Mesenchymal stem cell (in vitro differentiated cells and primary cell): ENCODE measurements at regions not wholly inside any gene's neighbourhood (a gene's known extent, or its start where the extent isn't known, plus 50 kb on each side); places are given as distances from the start of the nearest gene placed in this dataset.

Experiments used
- DNase-seq: peaks from one replicate; pipeline ENCODE4 v3.0.0-alpha.2; 2013
- H2AFZ ChIP-seq: one replicate; pipeline ENCODE4 v1.6.1; 2013; ENCODE audit warnings: low read depth, mild to moderate bottlenecking, control low read depth, inconsistent platforms, low read length, moderate library complexity
- H2AK5ac ChIP-seq: 2 replicates; pipeline ENCODE4 v1.6.1; 2013; ENCODE audit warnings: low read length, moderate library complexity, mild to moderate bottlenecking, inconsistent platforms; ENCODE audit not compliant: severe bottlenecking
- H2BK120ac ChIP-seq: one replicate; pipeline ENCODE4 v1.6.1; 2013; ENCODE audit warnings: low read depth, mild to moderate bottlenecking, inconsistent platforms, low read length, moderate library complexity
- H2BK12ac ChIP-seq, 2 experiments: one replicate each; pipeline ENCODE4 v1.6.1; 2013; ENCODE audit warnings: inconsistent platforms in 2 of 2, low read length in 2 of 2, mild to moderate bottlenecking in 2 of 2, moderate library complexity in 2 of 2, control low read depth in 1 of 2
- H2BK15ac ChIP-seq: one replicate; pipeline ENCODE4 v1.6.1; 2013; ENCODE audit warnings: mild to moderate bottlenecking, low read depth, inconsistent platforms; ENCODE audit not compliant: poor library complexity, severe bottlenecking
- H2BK5ac ChIP-seq: 2 replicates; pipeline ENCODE4 v1.6.1; 2013; ENCODE audit warnings: low read depth, mild to moderate bottlenecking, low read length, control low read depth, inconsistent platforms; ENCODE audit not compliant: poor library complexity, severe bottlenecking
- H3K14ac ChIP-seq, 2 experiments: one replicate each; pipeline ENCODE4 v1.6.1; 2013; ENCODE audit warnings: inconsistent platforms in 2 of 2, low read length in 2 of 2, control low read depth in 1 of 2, mild to moderate bottlenecking in 1 of 2, moderate library complexity in 1 of 2
- H3K18ac ChIP-seq, 2 experiments: one replicate each; pipeline ENCODE4 v1.6.1; 2013; ENCODE audit warnings: inconsistent platforms in 2 of 2, low read length in 2 of 2, control low read depth in 1 of 2, low read depth in 1 of 2, mild to moderate bottlenecking in 1 of 2
- H3K23ac ChIP-seq, 2 experiments: one replicate each; pipeline ENCODE4 v1.6.1; 2013; ENCODE audit warnings: inconsistent platforms in 2 of 2, low read length in 2 of 2, mild to moderate bottlenecking in 2 of 2, moderate library complexity in 2 of 2, control low read depth in 1 of 2
- H3K27ac ChIP-seq: 2 replicates; pipeline ENCODE4 v1.5.1; 2013; ENCODE audit warnings: mild to moderate bottlenecking, moderate library complexity, low read length, control low read depth, inconsistent platforms; ENCODE audit not compliant: poor library complexity, severe bottlenecking
- H3K27me3 ChIP-seq, 2 experiments: 2 replicates each; pipeline versions ENCODE4 v1.6.1 to v1.7.0; 2013; ENCODE audit warnings: low read length in 2 of 2, mild to moderate bottlenecking in 2 of 2, moderate library complexity in 2 of 2, control low read depth in 1 of 2, inconsistent platforms in 1 of 2; ENCODE audit not compliant: control insufficient read depth in 1 of 2, insufficient read depth in 1 of 2
- H3K36me3 ChIP-seq, 2 experiments: 2 replicates each; pipeline versions ENCODE4 v1.6.1 to v1.7.0; 2013; ENCODE audit warnings: low read length in 2 of 2, control low read depth in 1 of 2, inconsistent platforms in 1 of 2, low read depth in 1 of 2, mild to moderate bottlenecking in 1 of 2; ENCODE audit not compliant: insufficient read depth in 2 of 2, control insufficient read depth in 1 of 2
- H3K4ac ChIP-seq, 2 experiments: one replicate each; pipeline ENCODE4 v1.6.1; 2013; ENCODE audit warnings: inconsistent platforms in 2 of 2, low read length in 2 of 2, mild to moderate bottlenecking in 2 of 2, moderate library complexity in 2 of 2, control low read depth in 1 of 2, low read depth in 1 of 2
- H3K4me1 ChIP-seq: 2 replicates; pipeline ENCODE4 v1.6.1; 2013; ENCODE audit warnings: low read depth, low read length, control low read depth; ENCODE audit not compliant: control insufficient read depth, insufficient read depth
- H3K4me2 ChIP-seq: 2 replicates; pipeline ENCODE4 v1.6.1; 2013; ENCODE audit warnings: low read length, mild to moderate bottlenecking, inconsistent platforms; ENCODE audit not compliant: poor library complexity, severe bottlenecking
- H3K4me3 ChIP-seq, 2 experiments: 2 replicates each; pipeline versions ENCODE4 v1.5.1 to v1.7.0; 2013; ENCODE audit warnings: low read length in 2 of 2, mild to moderate bottlenecking in 2 of 2, control low read depth in 1 of 2, low read depth in 1 of 2; ENCODE audit not compliant: insufficient read depth in 1 of 2
- H3K79me1 ChIP-seq: replicated peaks from 2 replicates; pipeline ENCODE4 v1.6.1; 2013; ENCODE audit warnings: mild to moderate bottlenecking, control low read depth, low read length, inconsistent platforms; ENCODE audit not compliant: poor library complexity, severe bottlenecking
- H3K9ac ChIP-seq: 2 replicates; pipeline ENCODE4 v1.7.0; 2013; ENCODE audit warnings: mild to moderate bottlenecking, low read length, moderate library complexity
- H3K9me3 ChIP-seq: 2 replicates; pipeline ENCODE4 v1.7.0; 2013; ENCODE audit warnings: mild to moderate bottlenecking, low read length; ENCODE audit not compliant: control insufficient read depth
- H4K8ac ChIP-seq: one replicate; pipeline ENCODE4 v1.6.1; 2013; ENCODE audit warnings: inconsistent platforms, mild to moderate bottlenecking, low read length, moderate library complexity
- H4K91ac ChIP-seq: one replicate; pipeline ENCODE4 v1.6.1; 2013; ENCODE audit warnings: mild to moderate bottlenecking, low read length, inconsistent platforms
- WGBS: methylation state at CpG from one replicate; pipeline ENCODE4 v1.1.7; 2013; ENCODE audit warnings: mixed read lengths; 5-methylcytosine and 5-hydroxymethylcytosine counted together

GRCh38 chr9:6076851-6077250, 61.4 kb upstream of the RANBP6 start:
- Histone ChIP-seq H3K18ac (no peak overlapping the region), H2BK12ac (no peak overlapping the region), H3K4ac (no peak overlapping the region), H3K23ac (no peak overlapping the region), H3K79me1 (no peaks in the 10 kb centered on the region), H2AFZ (no peak overlapping the region), H2BK120ac (no peak overlapping the region), H3K4me2 (no peak overlapping the region), H3K4me1 (peaks cover 2% of the 10 kb centered on the region), H3K36me3 (no peaks in the 10 kb centered on the region), H3K14ac (no peak overlapping the region), H4K8ac (no peak overlapping the region), H2AK5ac (no peak overlapping the region), H2BK15ac (no peak overlapping the region), H3K4me3 (no peak overlapping the region), H3K27me3 (no peaks in the 10 kb centered on the region), H2BK5ac (no peak overlapping the region), H3K9ac (no peak overlapping the region), H3K9me3 (no peaks in the 10 kb centered on the region), H3K27ac (no peak overlapping the region), H4K91ac (no peak overlapping the region)
- DNase-seq = no peak
- WGBS = 77% methylated on average over 6 of the region's 6 CpGs

- H3K9me3 ChIP-seq = no peaks in the 10 kb centered on the region
- no peak overlapping the region for H4K8ac ChIP-seq
- H2BK15ac ChIP-seq = no peak overlapping the region
- H3K79me1 ChIP-seq = no peaks in the 10 kb centered on the region
- H2BK12ac ChIP-seq = no peak overlapping the region
- H3K4ac ChIP-seq = no peak overlapping the region
- no peak overlapping the region for H2AFZ ChIP-seq
- 100% methylated on average over 1 of the region's 2 CpGs for WGBS
- H3K14ac ChIP-seq = no peak overlapping the region
- H3K4me2 ChIP-seq = no peak overlapping the region
- no peak overlapping the region for H4K91ac ChIP-seq
- H3K4me3 ChIP-seq = no peak overlapping the region
- H2AK5ac ChIP-seq = no peak overlapping the region
- H3K36me3 ChIP-seq = no peaks in the 10 kb centered on the region
- no peaks in the 10 kb centered on the region for H3K27me3 ChIP-seq
- no peak overlapping the region for H3K23ac ChIP-seq
- H2BK5ac ChIP-seq = no peak overlapping the region
- no peaks in the 10 kb centered on the region for H3K4me1 ChIP-seq
- no peak for DNase-seq
- H3K9ac ChIP-seq = no peak overlapping the region
- H2BK120ac ChIP-seq = no peak overlapping the region
- no peak overlapping the region for H3K27ac ChIP-seq
- no peak overlapping the region for H3K18ac ChIP-seq
Measured at GRCh38 chr9:6073731-6074130, 58.3 kb upstream of the RANBP6 start.

GRCh38 chr9:6072865-6073264, 57.4 kb upstream of the RANBP6 start:
- H3K27ac ChIP-seq = no peak overlapping the region
- H3K4ac ChIP-seq = no peak overlapping the region
- no peak overlapping the region for H2BK15ac ChIP-seq
- H3K27me3 ChIP-seq = no peaks in the 10 kb centered on the region
- no peak overlapping the region for H2BK5ac ChIP-seq
- H2AK5ac ChIP-seq = no peak overlapping the region
- no peaks in the 10 kb centered on the region for H3K4me1 ChIP-seq
- H3K14ac ChIP-seq = no peak overlapping the region
- no peak for DNase-seq
- H3K18ac ChIP-seq = no peak overlapping the region
- no peaks in the 10 kb centered on the region for H3K36me3 ChIP-seq
- no peak overlapping the region for H2AFZ ChIP-seq
- H3K23ac ChIP-seq = no peak overlapping the region
- H3K4me2 ChIP-seq = no peak overlapping the region
- no peak overlapping the region for H4K8ac ChIP-seq
- no peak overlapping the region for H2BK120ac ChIP-seq
- H3K9ac ChIP-seq = no peak overlapping the region
- no peaks in the 10 kb centered on the region for H3K9me3 ChIP-seq
- WGBS = 85% methylated on average over 7 of the region's 7 CpGs
- H2BK12ac ChIP-seq = no peak overlapping the region
- H3K4me3 ChIP-seq = no peak overlapping the region
- no peaks in the 10 kb centered on the region for H3K79me1 ChIP-seq
- no peak overlapping the region for H4K91ac ChIP-seq

- Histone ChIP-seq H3K4me3 (no peak overlapping the region), H3K4me1 (no peaks in the 10 kb centered on the region), H2AK5ac (no peak overlapping the region), H2BK12ac (no peak overlapping the region), H3K79me1 (no peaks in the 10 kb centered on the region), H3K18ac (no peak overlapping the region), H2AFZ (no peak overlapping the region), H2BK15ac (no peak overlapping the region), H3K27me3 (no peaks in the 10 kb centered on the region), H3K36me3 (no peaks in the 10 kb centered on the region), H3K14ac (no peak overlapping the region), H3K27ac (no peak overlapping the region), H2BK120ac (no peak overlapping the region), H3K23ac (no peak overlapping the region), H3K9me3 (no peaks in the 10 kb centered on the region), H2BK5ac (no peak overlapping the region), H3K9ac (no peak overlapping the region), H3K4me2 (no peak overlapping the region), H4K91ac (no peak overlapping the region), H3K4ac (no peak overlapping the region), H4K8ac (no peak overlapping the region)
- no peak for DNase-seq
Measured at GRCh38 chr9:6072453-6072852, 57.0 kb upstream of the RANBP6 start.
